Mucosa of gallbladder (tissue), 1 donor: ENCODE measurements at regions not wholly inside any gene's neighbourhood (a gene's known extent, or its start where the extent isn't known, plus 50 kb on each side); places are given as distances from the start of the nearest gene placed in this dataset.

Experiments
- DNase-seq: peaks from one replicate; pipeline ENCODE4 v3.0.0-alpha.2; 2020; ENCODE audit warnings: low spot score
- donor health status: DM: no; HTN: no; CAD: no.

- no peak for DNase-seq
These were observed 92.9 kb upstream of the SYNDIG1 start for GRCh38 chr20:24376311-24377099.

DNA sequence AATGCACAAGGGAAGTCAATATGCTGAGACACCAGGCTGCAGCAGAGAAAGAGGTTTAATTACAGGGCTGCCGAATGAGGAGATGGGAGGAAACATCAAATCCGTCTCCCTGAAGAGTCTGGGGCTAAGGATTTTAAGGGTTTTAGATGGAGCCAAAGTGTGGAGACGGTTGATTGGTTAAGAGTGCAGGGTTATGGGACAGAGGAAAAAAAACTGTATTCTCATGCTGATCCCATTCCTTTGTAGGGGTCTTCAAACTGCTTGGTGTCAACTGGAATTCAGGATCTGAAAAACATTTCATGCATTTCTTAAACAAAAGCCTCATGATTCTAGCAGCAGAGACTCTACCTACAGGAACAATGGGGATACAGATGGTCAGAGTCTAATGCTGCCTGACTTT, 96.1 kb upstream of the SYNDIG1 start:
- DNase-seq: no peak

- no peak for DNase-seq
These were observed 98.3 kb upstream of the SYNDIG1 start for GRCh38 chr20:24370911-24371695.

DNA sequence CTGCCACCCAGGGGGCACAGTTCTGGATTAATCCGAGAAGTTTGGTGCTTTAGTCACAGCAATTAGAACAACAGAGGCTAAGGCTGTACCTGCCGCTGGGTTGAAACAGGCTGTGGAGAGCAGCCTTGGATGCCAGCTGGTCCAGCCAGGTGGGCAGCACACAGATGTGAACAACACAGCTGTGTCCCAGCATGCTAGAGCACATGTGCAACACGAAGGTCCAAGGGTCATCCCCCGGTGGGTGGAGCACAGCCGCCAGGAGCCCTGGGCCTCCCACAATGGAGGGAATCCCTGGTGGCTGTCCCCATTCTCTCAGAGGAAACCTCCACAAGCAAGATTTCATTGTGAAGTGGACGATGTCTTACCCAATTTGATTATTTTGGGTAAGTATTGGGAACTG, 99.2 kb upstream of the SYNDIG1 start:
- DNase-seq: no peak

DNA sequence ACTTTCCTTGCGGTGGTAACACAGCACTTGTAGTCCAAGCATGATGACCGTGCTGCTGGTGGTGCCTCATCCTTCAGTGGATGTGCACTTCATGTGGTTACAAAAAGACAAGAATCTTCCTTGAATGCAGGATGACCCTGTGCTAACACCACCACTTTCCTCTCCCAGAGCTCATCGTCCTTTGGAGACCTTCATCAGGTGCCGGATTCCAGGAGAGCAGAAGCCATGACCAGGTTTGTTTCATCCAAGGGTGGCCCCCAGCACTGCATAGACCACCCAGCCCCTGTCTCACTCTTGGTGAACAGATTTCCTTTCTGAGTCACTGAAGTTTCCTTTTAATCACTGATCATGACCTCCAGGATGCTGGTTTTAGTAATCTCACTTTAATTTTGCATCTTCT, 101.2 kb upstream of the SYNDIG1 start:
- no peak for DNase-seq

DNA sequence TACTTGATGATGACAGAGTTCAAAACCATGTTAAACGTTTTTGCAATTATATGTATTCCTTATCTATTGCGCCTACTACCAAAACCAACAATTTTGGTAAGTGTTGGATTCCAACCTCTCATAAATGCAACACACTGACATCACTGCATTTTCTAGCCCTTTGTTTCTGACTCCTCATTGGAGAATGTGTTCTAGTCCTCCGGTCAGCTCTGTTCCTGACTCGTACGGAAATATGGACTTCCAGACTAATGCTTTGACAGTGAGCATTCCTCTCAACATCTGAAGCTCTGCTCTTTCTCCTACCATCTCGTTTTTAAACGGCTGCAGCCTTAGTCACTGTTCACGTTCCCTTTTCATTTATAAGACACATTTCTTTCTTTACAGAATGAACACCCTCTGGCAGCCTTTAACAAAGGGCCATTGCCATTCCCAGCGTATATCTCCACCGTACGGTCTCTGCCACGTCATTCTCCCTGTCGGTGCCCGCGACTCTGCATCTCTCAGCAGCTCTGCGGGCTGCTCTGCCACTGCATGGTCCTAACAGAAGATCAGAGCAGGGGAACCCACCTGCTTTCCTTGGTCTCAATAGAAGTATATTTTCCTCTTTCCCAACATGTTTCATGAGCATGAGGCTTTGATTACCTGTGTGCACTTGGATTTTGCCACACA, 103.0 kb upstream of the SYNDIG1 start:
- no peak for DNase-seq

DNA sequence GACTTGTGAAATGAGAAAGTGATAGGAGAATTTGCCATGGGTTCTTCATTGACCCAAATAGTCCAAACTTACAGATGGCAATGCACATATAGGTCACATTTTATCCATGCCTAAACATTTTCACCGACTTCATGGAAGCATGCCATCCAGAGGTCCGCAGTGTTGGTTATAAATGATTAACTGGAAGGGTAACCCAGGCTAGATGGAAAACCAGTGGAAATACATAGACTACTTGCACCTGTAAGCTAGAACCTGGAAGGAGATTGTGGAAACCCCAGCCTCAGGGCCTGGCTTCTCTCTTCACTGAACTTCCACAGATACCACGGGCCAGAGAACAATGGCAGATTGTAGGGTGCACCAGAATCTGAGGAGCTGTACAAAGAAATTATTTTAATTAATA, 103.8 kb upstream of the SYNDIG1 start:
- no peak for DNase-seq

DNA sequence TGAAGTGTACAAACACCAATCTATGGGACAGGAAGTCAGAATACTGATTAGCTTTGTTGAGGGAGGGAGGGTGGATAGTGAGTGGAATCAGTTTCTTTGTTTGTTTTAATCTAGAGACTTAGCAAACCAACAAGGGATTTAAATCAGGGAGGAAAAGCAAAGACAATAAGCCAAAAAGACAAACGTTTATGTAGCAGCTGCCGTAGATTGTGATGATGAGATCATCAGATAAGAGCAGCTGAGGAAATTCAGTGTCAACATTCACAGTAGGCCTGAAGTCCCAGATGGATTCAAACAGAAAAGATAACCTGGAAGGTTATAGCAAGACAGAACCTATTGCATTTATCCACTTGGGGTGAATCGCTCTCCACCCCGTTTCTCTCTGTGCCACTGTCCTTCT, 104.9 kb upstream of the SYNDIG1 start:
- no peak for DNase-seq

DNA sequence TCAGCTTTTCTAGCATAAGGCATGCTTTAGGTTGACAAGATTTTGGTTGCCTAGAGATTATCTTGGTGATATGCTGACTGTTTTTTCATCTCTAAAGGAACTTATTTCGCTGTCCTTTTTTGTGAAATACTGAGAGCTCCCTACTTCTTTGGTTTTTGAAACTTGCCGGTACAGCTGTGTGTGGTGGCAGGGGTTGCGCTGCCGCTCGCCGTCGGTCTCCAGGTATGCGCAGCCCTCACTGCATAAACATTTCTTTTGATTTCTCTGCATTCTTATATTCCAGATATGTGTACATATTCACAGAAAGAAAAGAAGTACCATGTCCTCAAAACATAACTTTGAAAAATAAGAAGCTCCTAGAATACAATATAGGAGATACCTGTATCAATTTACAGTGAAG, 106.4 kb upstream of the SYNDIG1 start:
- DNase-seq: no peak

DNA sequence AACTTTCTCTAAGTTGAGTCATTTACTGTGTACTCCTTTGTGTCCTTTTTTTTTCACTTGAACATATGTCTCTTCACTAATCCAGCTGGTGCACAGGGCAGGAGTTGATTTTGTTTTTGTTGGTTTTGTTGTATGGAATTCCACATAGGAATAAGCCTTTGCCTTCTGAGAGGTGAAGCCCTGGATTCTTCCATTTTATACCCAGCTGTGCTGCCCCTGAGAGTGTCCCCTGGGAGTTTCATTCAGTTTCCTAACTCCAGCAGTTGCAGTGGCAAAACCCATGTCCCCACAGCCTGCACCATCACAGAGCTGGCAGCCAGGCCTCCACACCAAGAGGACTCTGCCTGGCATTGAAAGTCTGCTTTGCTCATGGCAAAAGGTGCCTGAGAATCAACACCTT, 107.3 kb upstream of the SYNDIG1 start:
- DNase-seq: no peak

DNA sequence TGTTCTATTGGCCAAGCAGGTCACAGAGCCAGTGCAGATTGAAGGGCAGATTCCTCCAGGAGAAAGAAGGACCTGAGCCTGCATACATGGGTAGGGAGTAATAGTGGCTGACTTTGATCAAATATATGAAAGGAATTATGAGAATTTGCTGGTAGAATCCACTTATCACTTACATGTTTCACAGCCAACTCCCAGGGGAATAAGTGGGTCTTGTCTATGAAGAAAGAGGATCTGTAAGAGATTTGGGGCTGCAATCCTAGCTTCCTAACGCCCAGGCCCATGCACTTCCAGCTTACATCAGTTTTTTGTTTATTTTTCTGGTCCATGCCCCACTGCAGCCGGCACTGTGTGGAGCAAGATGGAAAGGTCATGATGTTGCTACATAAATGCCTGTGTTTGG, 107.9 kb upstream of the SYNDIG1 start:
- DNase-seq: no peak

- DNase-seq: no peak
These were observed 108.9 kb upstream of the SYNDIG1 start for GRCh38 chr20:24360531-24360930.

DNA sequence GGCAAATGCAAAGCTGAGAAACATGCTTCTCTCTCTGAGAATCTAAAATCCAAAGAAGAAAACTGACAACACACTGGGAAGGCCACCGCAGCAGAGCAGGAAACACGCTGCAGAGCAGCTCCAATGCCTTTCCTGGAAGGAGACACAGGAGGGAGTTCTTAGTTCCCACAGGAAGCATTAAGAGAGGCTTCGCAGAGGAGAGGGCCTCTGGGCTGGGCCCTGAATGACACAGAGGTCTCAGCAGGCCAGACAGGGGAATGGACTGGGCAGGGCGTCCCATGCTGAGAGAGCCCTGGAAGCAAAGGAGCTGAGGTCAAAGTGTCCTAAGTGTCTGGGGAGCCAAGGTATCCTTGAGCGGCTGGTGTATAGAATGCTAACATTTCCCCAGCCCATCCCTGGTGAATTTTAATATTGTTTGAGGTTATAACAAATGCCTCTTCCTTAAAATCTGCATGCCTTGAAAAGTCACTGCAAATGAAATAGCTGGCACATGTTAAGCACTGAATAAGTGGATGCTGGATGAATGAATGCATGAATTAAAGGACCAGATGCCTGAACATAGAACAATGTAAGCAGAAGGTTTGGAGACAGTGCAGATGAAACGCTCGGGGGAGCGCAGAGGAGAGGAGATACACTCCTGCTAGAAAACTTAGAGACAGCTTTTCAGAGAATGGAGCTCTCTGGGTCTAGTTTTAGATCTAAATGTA, 110.0 kb upstream of the SYNDIG1 start:
- DNase-seq: no peak

GRCh38 chr20:24357931-24358330, 111.5 kb upstream of the SYNDIG1 start:
- no peak for DNase-seq

DNA sequence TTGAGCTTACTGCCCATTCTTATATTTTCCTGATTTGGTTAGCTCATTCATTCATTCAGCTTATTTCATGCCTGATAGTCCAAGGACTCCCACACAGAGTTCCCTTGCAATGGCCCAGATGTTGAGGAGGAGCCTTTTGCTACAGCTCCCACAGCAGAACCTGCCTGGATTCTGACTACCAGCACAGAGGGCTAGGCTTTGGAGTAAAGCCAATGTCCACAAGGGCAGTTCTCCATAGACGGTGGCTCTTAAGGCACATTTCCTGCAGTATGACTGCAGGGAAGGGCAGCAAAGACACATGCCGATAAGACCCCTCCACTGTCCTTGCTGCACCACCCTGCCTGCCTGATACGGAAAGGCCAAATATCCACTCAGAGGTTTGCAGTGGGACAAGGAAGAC, 112.3 kb upstream of the SYNDIG1 start:
- DNase-seq: peak; percentile 44

- DNase-seq: no peak
These were observed 116.2 kb upstream of the SYNDIG1 start for GRCh38 chr20:24353135-24353690.

GRCh38 chr20:24350923-24351368, 118.5 kb upstream of the SYNDIG1 start:
- no peak for DNase-seq

GRCh38 chr20:24341781-24342180, 127.6 kb upstream of the SYNDIG1 start:
- no peak for DNase-seq

DNA sequence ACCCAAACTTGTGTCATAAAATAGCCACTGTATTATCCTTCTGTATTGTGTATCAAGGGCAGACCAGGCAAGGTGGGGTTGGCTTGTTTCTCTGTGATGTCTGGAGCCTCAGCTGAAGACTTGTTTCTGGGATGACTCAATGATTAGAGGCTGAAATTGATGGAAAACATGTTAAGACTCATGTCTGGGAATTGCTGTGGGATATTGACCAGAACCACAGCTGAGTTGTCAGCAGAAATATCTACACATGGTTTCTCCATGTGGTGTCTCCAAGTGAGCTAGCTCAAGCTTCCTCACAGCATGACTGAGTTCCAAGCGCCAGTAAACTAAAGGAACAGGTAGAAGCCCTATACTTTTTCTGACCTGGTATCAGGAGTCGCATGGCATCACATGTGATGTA, 128.5 kb upstream of the SYNDIG1 start:
- DNase-seq: no peak

DNA sequence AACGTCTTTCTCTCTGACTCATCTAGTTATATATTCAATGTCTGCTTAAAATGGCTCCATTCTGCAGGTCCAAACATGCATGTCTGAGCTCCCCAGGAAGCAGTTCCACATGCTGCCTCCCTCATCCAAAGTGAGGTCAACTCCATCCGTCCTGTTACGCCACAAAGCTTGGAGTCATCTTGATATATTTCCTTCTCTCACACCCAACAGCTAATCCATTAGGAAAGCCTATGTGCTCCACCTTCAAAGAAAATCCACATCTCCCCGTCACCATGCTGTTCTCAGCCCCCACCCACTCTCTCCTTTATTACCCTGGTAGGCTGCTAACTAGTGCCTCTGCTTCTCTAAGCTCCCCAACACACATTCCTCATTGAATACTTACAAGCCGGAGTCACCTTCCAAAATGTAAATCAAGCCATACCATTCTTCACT, 130.2 kb upstream of the SYNDIG1 start:
- DNase-seq: no peak

GRCh38 chr20:24337551-24337950, 131.9 kb upstream of the SYNDIG1 start:
- DNase-seq: no peak

DNA sequence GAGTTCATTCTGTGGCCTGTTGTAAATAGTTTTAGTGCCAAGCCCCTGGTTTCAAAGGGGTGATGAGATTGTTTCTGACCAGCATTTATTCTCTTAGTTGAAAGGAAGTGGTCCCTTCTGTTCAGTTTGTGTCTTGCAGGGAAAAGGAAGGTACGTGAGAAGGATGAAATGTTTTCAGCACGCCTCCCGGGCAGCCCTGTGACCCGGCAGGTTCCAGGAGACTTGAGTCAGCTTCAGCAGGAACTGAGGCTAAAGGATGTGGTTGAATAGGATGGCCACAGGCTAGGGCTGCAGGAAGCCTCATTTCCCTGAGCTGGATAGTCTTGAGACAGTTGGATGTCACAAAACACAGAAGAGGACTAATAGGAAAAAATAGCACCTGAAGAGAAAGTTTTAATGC, 132.4 kb upstream of the SYNDIG1 start:
- DNase-seq: no peak
